Hepatocyte (in vitro differentiated cells): ENCODE measurements at regions not wholly inside any gene's neighbourhood (a gene's known extent, or its start where the extent isn't known, plus 50 kb on each side); places are given as distances from the start of the nearest gene placed in this dataset.
"Not testable (repeated sequence)": the region's sequence is repeated elsewhere in the genome, so short reads cannot be mapped to it uniquely, and the experiment has no call there.

Experiments
- EZH2 ChIP-seq: fragments of 200-600 bp; sonication (generic); IDR thresholded peaks from 2 replicates; pipeline ENCODE4 v1.6.1; 2016; ENCODE audit warnings: antibody characterized with exemption, mild to moderate bottlenecking, borderline replicate concordance
- EZH2phosphoT487 ChIP-seq: fragments of 200-600 bp; sonication (generic); IDR thresholded peaks from one replicate; pipeline ENCODE4 v1.6.1; 2018; ENCODE audit warnings: antibody characterized with exemption, mild to moderate bottlenecking, low read depth, moderate library complexity; ENCODE audit not compliant: unreplicated experiment, severe bottlenecking
- TF ChIP-seq, protein P1 (sequence below): fragments of 200-600 bp; sonication (generic); IDR thresholded peaks from 2 replicates; pipeline ENCODE4 v1.5.1; 2016; ENCODE audit warnings: antibody characterized with exemption, mild to moderate bottlenecking; ENCODE audit not compliant: poor library complexity

DNA sequence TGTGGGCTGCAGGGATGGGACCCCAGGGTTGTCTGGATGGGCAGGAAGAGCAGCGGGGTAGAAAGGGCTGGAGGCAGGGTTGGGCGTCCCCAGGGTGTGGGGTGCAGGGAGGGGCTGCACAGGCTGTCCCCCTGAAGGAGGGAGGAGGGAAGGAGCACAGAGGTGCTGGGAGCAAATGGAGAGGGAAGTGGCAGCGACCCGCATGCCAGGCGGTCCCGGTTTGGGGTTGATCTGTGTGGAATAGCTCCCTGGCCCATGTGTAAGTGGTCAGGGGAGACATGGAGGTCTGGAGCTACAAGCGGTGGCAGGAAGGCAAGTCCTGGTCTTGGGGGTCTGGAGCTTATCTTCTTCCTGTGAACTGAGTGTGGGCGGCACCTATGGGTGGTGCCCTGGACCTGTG, 532.0 kb downstream of the GOLGA6L6 start:
- TF ChIP-seq, protein P1, sequence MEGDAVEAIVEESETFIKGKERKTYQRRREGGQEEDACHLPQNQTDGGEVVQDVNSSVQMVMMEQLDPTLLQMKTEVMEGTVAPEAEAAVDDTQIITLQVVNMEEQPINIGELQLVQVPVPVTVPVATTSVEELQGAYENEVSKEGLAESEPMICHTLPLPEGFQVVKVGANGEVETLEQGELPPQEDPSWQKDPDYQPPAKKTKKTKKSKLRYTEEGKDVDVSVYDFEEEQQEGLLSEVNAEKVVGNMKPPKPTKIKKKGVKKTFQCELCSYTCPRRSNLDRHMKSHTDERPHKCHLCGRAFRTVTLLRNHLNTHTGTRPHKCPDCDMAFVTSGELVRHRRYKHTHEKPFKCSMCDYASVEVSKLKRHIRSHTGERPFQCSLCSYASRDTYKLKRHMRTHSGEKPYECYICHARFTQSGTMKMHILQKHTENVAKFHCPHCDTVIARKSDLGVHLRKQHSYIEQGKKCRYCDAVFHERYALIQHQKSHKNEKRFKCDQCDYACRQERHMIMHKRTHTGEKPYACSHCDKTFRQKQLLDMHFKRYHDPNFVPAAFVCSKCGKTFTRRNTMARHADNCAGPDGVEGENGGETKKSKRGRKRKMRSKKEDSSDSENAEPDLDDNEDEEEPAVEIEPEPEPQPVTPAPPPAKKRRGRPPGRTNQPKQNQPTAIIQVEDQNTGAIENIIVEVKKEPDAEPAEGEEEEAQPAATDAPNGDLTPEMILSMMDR = not testable (repeated sequence)
- TF ChIP-seq EZH2, EZH2phosphoT487: not testable (repeated sequence)
